Stimulated activated CD4-positive, alpha-beta T cell treated with anti-CD3 and anti-CD28 coated beads, Interleukin-12 subunit alpha, Interleukin-12 subunit beta, amount 100 ng/mL, for 4 hours (primary cell): ENCODE measurements at regions not wholly inside any gene's neighbourhood (a gene's known extent, or its start where the extent isn't known, plus 50 kb on each side); places are given as distances from the start of the nearest gene placed in this dataset.

Experiments
- DNase-seq: peaks from one replicate; pipeline ENCODE4 v3.0.0-alpha.2; 2020

DNA sequence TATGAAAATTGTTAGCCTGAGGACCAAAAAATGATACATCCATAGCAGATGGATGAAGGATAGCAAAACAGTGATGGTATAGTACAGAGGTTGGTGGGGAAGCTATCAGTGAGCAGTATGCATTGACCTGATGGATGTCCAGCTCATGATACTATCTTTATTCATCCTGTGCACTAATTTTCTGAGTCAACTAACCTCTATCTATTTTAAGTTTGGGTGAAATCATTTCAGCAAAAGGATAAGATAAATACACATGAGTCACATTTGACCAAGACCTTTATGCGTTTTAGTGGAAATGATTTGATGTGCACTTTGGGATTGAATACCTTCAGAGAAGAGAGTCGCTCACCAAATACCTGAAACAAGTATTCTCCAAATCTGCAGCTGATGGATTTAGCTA lies 351.0 kb upstream of the NR3C2 start:
- no peak for DNase-seq

DNA sequence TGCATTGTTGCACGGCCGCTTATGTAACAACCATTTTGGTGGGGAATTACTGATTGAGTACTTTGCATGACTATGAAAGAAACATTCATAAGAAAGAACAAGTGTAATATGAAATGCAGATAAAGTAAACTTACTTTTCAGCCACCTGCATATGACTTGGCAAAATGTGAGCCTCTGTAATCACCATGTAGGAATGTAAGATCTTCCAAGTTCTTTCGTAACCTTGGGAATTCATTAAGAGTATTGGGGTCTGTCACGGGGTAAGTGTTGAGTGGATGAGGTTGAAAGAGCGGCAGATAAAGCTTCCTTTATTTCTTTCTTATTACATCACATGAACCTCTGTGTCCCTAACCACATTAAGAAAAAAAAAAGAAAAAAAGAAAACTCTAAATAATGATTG lies 348.5 kb upstream of the NR3C2 start:
- DNase-seq = no peak

- DNase-seq = no peak
These were observed 348.0 kb upstream of the NR3C2 start for GRCh38 chr4:148790246-148790645.

DNA sequence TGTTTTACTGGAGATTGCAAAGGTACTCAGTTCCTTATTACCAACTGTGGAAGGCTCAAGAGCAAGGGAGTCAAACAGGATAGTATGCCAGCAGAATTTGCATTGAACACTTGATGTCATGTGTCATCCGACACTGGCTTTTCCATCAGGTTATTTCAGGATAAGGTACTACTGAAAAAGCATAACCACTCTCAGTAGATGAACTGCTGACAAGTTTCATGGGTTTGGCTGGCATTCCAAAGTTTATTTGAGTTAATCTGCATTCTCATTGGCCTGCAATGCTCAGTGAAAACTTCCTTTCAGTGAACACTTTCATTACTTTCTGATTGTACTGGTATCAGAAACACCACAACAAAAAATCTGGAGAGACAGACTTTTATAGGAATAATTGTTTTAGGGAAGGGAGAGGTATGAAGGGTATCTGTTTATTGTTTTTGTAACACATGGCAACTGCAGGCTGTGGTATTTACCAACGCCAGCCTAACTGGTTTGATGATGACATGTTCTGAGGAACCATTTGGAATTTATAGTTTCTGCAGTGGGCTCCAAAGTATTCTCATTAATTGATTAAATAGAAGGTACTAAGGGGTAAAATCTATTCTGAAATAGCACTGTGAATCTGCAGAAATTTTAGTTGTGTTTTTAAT lies 345.7 kb upstream of the NR3C2 start:
- DNase-seq = no peak

- no peak for DNase-seq
These were observed 345.1 kb upstream of the NR3C2 start for GRCh38 chr4:148787285-148787684.

GRCh38 chr4:148786699-148787098 lies 344.5 kb upstream of the NR3C2 start:
- DNase-seq = no peak

GRCh38 chr4:148782284-148782683 lies 340.1 kb upstream of the NR3C2 start:
- no peak for DNase-seq

- DNase-seq = no peak
These were observed 338.3 kb upstream of the NR3C2 start for GRCh38 chr4:148780426-148781005.

- DNase-seq = no peak
These were observed 337.6 kb upstream of the NR3C2 start for GRCh38 chr4:148779771-148780170.

DNA sequence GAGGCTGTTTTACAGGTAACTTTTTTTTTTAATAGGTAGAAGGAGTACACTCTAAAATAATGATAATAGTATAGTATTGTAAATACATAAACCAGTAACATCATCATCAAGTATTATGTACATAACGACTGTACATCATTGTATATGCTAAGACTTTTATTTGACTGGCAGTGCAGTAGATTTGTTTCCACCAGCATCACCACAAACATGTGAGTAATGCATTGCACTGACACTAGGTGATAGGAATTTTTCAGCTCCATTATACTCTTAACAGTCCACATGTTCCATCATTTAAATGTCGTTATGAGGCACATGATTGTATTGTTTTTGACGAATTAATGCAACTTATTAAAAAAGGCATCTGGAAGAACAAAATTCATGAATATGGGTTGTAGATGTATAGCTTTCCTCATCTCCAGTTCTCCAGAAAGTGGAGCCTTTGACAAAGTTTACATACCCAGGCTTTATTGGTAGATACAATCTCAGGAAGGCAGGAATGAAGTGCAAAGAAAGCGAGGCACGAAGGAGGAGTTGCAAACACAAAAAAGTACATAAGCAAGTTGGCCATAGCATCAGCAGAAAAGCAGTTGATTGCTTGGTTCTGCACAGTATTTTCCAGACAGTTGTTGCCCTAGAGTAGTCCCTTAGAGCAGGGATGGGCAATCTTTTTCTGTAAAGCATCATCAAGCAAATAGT lies 336.9 kb upstream of the NR3C2 start:
- DNase-seq = no peak

DNA sequence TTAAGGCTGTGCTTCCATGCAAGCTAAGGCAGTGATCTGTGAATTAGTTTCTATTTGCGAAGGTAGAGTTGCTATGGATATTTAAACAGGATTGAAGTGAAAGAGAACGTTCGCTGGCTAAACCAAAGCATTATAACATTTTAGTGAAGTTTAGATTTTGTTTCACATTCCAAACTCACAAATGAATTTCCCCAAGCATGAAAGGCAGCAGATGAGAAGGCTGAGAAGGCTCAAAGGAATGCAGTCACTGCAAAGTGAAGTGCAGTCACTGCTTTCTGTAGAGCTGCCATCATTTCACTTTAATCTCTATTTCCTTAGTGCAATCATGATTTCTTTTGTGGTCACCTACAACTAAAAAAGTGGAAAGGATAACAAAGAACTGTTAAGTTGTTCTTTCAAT lies 334.7 kb upstream of the NR3C2 start:
- DNase-seq = no peak

GRCh38 chr4:148774134-148774533 lies 331.9 kb upstream of the NR3C2 start:
- no peak for DNase-seq

GRCh38 chr4:148773313-148773712 lies 331.1 kb upstream of the NR3C2 start:
- DNase-seq = no peak

DNA sequence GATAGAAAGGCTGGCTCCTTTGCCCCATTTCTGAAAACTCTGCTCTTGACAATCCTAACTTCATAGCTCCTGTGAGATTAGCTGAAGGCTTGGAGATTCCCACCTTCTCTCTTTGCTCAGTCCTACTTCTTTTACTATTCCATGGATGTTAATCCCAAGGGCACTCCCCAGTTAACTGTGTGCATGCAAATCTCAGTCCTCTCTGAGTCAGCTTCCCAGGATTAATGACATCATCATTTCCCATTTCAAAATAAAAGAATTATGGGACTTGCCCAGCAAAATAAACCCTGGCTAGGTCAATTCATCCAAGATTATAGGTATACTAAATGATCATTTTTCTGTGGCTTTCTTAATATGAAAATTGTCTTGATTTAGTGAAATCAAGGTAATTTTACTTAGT lies 328.6 kb upstream of the NR3C2 start:
- DNase-seq = no peak

- no peak for DNase-seq
These were observed 328.2 kb upstream of the NR3C2 start for GRCh38 chr4:148770377-148770776.

DNA sequence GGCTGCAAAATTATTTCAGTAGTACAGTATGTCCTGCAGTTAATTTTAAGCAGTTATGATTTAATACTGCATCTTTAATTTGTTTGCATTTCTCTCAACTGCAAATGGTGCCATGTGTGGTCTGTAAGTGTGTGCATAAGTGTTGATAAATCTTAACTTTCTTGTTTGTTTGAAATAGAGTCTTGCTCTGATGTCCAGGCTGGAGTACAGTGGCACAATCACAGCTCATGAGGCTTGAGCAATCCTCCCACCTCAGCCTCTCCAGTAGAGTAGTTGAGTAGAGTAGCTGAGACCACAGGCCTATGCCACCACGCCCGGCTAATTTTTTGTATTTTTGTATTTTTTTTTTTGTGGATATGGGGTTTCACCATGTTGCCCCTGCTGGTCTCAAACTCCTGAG lies 322.5 kb upstream of the NR3C2 start:
- no peak for DNase-seq

GRCh38 chr4:148757171-148757570 lies 315.0 kb upstream of the NR3C2 start:
- no peak for DNase-seq

GRCh38 chr4:148749403-148749802 lies 307.2 kb upstream of the NR3C2 start:
- DNase-seq = no peak

- no peak for DNase-seq
These were observed 305.6 kb upstream of the NR3C2 start for GRCh38 chr4:148747721-148748268.

GRCh38 chr4:148740701-148741100 lies 298.5 kb upstream of the NR3C2 start:
- no peak for DNase-seq

DNA sequence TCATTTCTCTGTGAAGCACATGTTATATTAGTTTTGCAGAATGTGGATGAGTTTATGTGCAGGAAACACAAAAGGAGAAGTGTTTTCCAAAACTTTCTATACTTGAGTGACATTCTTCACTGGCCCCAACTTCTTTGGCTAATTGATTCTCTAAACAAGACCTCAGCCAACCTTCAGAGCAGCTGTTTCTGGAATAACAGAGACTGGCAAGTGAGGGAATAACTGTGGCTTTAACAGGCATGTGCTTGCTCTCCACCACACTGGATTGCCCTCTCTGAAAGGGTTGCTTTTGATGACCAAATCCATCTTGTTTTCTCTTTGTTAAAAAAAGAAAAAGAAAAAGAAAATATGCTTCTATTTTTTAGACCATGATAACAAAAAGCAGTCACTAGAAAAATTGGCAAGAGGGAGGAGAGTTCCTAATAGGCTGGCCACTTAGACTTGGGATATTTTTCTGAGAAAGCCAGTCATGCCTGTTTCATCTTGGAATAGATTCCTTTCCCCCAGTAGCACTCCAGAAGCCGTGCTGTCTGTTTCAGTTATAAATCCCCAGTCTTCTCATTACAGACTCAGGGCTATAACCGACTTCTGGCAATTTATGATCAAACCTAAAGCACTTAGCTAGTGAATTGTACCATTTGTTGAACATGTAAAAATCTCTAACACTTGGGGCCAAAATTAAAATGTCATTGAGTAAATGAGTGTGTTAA lies 295.0 kb upstream of the NR3C2 start:
- DNase-seq = no peak

DNA sequence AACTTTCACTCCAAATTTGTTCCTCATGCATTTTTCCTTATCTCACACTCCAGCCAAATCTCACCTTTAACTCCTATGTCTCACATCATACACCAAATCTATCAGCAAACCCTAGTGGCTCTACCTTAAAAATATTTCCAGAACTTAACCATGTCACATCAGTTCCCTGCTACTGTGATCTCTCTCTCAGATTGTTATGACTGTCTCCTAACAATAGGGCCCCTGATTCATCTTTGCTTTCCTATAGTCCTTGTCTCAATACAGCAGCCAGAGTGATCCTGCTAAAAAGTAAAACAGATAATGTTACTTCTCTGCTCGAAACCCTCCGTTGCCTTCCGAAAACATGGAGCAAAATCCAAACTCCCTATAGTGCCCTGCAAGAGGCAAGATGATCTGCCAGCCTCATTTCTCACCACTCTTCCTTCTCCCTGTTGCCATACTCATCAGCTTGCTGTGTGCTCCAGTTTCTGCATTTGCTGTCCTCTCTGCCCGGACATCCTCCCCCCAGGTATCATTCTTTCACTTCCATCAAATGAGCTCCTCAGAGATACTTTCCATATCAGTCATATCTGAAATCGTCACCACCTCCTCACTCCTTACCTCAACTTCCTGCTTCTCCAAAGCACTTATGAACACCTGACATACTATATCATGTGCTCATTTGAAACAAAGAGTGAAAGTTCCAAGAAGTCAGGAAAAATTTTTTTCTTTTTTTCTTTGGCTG lies 293.4 kb upstream of the NR3C2 start:
- no peak for DNase-seq

DNA sequence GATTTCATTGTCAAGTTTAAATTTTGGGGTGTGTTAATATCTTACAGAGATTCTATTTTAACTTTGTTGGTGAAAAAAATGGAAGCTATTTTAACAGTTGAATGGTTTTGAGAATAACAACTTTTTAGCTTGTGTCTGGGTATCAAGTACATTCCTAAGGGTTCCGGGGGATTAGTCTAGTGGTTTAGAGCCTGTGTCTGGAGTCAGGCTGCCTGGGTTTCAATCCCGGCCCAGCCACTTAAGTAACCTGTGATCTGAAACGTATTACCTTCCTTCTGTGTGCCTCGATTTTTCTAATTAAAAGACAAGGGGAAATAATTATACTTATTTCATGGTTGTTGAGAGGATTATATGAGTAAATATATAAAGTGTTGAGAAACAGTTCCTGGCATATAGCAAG lies 288.6 kb upstream of the NR3C2 start:
- DNase-seq = no peak
